Upper lobe of right lung (tissue), 1 donor: ENCODE measurements at regions not wholly inside any gene's neighbourhood (a gene's known extent, or its start where the extent isn't known, plus 50 kb on each side); places are given as distances from the start of the nearest gene placed in this dataset.

Experiments used
- ATAC-seq: fragments of 200-7000 bp; cut with Tn5 transposase; one replicate; pipeline ENCODE4 v1.9.1; 2020; ENCODE audit warnings: mild to moderate bottlenecking, moderate library complexity
- DNase-seq: peaks from one replicate; pipeline ENCODE4 v3.0.0-alpha.2; 2020
- H3K27ac ChIP-seq: fragments of 200-600 bp; one replicate; pipeline ENCODE4 v1.8.0; 2022
- H3K27me3 ChIP-seq: fragments of 200-600 bp; one replicate; pipeline ENCODE4 v1.8.0; 2022; ENCODE audit warnings: mild to moderate bottlenecking
- H3K36me3 ChIP-seq: fragments of 200-600 bp; one replicate; pipeline ENCODE4 v1.8.0; 2022
- H3K4me1 ChIP-seq: fragments of 200-600 bp; one replicate; pipeline ENCODE4 v1.8.0; 2022
- H3K4me3 ChIP-seq: fragments of 200-600 bp; one replicate; pipeline ENCODE4 v1.8.0; 2022; ENCODE audit warnings: mild to moderate bottlenecking
- H3K9me3 ChIP-seq: fragments of 200-600 bp; one replicate; pipeline ENCODE4 v1.8.0; 2022
- CTCF ChIP-seq: fragments of 200-600 bp; IDR thresholded peaks from one replicate; pipeline ENCODE4 v1.8.0; 2022; ENCODE audit warnings: antibody characterized with exemption
- intact Hi-C: fragments of 100-400 bp; cut with DNase I; formaldehyde crosslinking; loops from one replicate; pipeline ENCODE4 v1.11.0; 2022
- donor health status: DM: no; HTN: yes; CAD: no; lungs with severe emphysema.

- intact Hi-C loops: no loop called here
- Histone ChIP-seq H3K36me3 (no peaks in the 10 kb centered on the region), H3K4me1 (no peaks in the 10 kb centered on the region), H3K9me3 (no peaks in the 10 kb centered on the region), H3K27ac (no peak overlapping the region), H3K27me3 (no peaks in the 10 kb centered on the region), H3K4me3 (no peak overlapping the region)
- ATAC-seq (no peak), DNase-seq (no peak)
- TF ChIP-seq CTCF: no peak
These were observed 136.3 kb upstream of the SLC39A10 start for GRCh38 chr2:195520671-195521155.

- no peak for DNase-seq
- intact Hi-C loops: no loop called here
These were observed 141.5 kb upstream of the SLC39A10 start for GRCh38 chr2:195515551-195515950.

GRCh38 chr2:195514365-195514764, 142.7 kb upstream of the SLC39A10 start:
- H3K9me3 ChIP-seq: no peaks in the 10 kb centered on the region
- ATAC-seq: no peak
- DNase-seq: no peak
- no peak for TF ChIP-seq CTCF
- intact Hi-C loops: no loop called here
- no peaks in the 10 kb centered on the region for H3K36me3 ChIP-seq
- H3K27ac ChIP-seq: no peak overlapping the region
- no peaks in the 10 kb centered on the region for H3K27me3 ChIP-seq
- H3K4me3 ChIP-seq: no peak overlapping the region
- H3K4me1 ChIP-seq: no peaks in the 10 kb centered on the region

More at GRCh38 chr2:195515551-195515950, 141.5 kb upstream of the SLC39A10 start:
- Histone ChIP-seq H3K27ac (no peak overlapping the region), H3K4me1 (no peaks in the 10 kb centered on the region), H3K4me3 (no peak overlapping the region), H3K27me3 (no peaks in the 10 kb centered on the region), H3K9me3 (no peaks in the 10 kb centered on the region), H3K36me3 (no peaks in the 10 kb centered on the region)
- no peak for ATAC-seq
- no peak for TF ChIP-seq CTCF

- TF ChIP-seq CTCF: no peak
- no peaks in the 10 kb centered on the region for H3K36me3 ChIP-seq
- H3K27ac ChIP-seq: no peak overlapping the region
- H3K4me1 ChIP-seq: no peaks in the 10 kb centered on the region
- no peak for DNase-seq
- ATAC-seq: peak; percentile 50
- intact Hi-C loops: no loop called here
- no peaks in the 10 kb centered on the region for H3K9me3 ChIP-seq
- H3K27me3 ChIP-seq: no peaks in the 10 kb centered on the region
- H3K4me3 ChIP-seq: no peak overlapping the region
These were observed 143.9 kb upstream of the SLC39A10 start for GRCh38 chr2:195513119-195513518.

- peak; percentile 90 for ATAC-seq
- TF ChIP-seq CTCF: no peak
- intact Hi-C loops: no loop called here
These were observed 147.5 kb upstream of the SLC39A10 start for GRCh38 chr2:195509551-195509950.

GRCh38 chr2:195508139-195508455, 148.9 kb upstream of the SLC39A10 start:
- DNase-seq (no peak), ATAC-seq (no peak)
- Histone ChIP-seq H3K4me3 (no peak overlapping the region), H3K27me3 (no peaks in the 10 kb centered on the region), H3K36me3 (no peaks in the 10 kb centered on the region), H3K9me3 (no peaks in the 10 kb centered on the region), H3K27ac (no peak overlapping the region), H3K4me1 (no peaks in the 10 kb centered on the region)
- no peak for TF ChIP-seq CTCF
- intact Hi-C loops: no loop called here

More at GRCh38 chr2:195509551-195509950, 147.5 kb upstream of the SLC39A10 start:
- DNase-seq: no peak
- no peaks in the 10 kb centered on the region for H3K27me3 ChIP-seq
- H3K4me3 ChIP-seq: no peak overlapping the region
- H3K36me3 ChIP-seq: no peaks in the 10 kb centered on the region
- no peaks in the 10 kb centered on the region for H3K4me1 ChIP-seq
- no peaks in the 10 kb centered on the region for H3K9me3 ChIP-seq
- H3K27ac ChIP-seq: no peak overlapping the region
